Activated naive CD8-positive, alpha-beta T cell (primary cell): ENCODE measurements at regions not wholly inside any gene's neighbourhood (a gene's known extent, or its start where the extent isn't known, plus 50 kb on each side); places are given as distances from the start of the nearest gene placed in this dataset.

Experiments
- H3K27ac Mint-ChIP-seq: one replicate; pipeline ENCODE4 v1.8.0; 2021; ENCODE audit warnings: mixed read lengths
- H3K27me3 Mint-ChIP-seq: one replicate; pipeline ENCODE4 v1.8.0; 2021; ENCODE audit warnings: mixed read lengths
- H3K36me3 Mint-ChIP-seq: one replicate; pipeline ENCODE4 v1.8.0; 2021; ENCODE audit warnings: mixed read lengths
- H3K4me1 Mint-ChIP-seq: one replicate; pipeline ENCODE4 v1.8.0; 2021; ENCODE audit warnings: low read depth, mixed read lengths
- H3K4me3 Mint-ChIP-seq: one replicate; pipeline ENCODE4 v1.8.0; 2021; ENCODE audit warnings: mild to moderate bottlenecking, mixed read lengths
- H3K9me3 Mint-ChIP-seq: one replicate; pipeline ENCODE4 v1.8.0; 2021; ENCODE audit warnings: low read depth, mixed read lengths

DNA sequence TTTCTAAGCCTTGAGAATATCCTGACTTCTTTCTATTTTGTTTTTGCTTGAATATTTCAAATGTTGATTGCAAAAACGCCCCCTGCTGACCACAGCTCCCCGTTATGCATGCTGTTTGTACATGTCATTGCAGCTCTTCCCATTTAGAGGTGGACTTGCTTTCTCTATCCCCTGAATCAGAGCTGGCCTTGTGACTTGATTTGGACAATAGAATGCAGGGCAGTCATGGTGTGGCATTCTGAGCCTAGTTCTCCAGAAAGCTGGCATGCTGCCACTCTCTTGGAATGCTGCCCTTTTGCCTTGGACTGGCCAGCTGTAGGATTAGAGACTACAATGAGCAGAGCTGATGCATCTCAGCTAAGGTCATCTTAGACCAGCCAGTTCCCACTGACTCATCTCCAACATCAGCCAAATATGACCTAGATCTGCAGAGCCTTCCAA, 1561.5 kb downstream of the MRPL39 start:
- H3K9me3 Mint-ChIP-seq: peaks cover 3% of the 10 kb centered on the region
- H3K27ac Mint-ChIP-seq: no peak overlapping the region
- no peaks in the 10 kb centered on the region for H3K27me3 Mint-ChIP-seq
- H3K36me3 Mint-ChIP-seq: no peaks in the 10 kb centered on the region
- H3K4me3 Mint-ChIP-seq: no peak overlapping the region
- H3K4me1 Mint-ChIP-seq: peaks cover 25% of the 10 kb centered on the region

DNA sequence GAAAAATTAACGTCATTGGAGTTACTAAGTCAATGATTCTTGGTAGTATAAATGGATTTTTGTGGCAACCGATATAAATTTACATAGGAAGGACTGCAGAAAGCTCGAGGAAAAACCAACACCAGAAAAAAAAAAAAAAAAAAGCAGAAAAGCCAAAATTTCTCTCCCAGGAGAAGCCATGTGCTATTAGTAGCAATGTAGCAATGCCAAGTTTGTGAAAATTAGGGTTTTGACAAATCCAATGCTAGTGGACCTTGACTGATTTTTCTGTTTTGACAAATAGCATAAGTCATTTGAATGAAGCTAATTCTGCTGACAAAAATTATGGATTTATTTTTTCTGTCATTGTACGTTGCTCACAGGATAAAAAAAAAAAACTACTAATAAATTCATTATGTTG, 1561.9 kb downstream of the MRPL39 start:
- Mint-ChIP-seq H3K9me3 (peaks cover 3% of the 10 kb centered on the region), H3K4me1 (peaks cover 24% of the 10 kb centered on the region), H3K27me3 (no peaks in the 10 kb centered on the region), H3K27ac (no peak overlapping the region), H3K4me3 (no peak overlapping the region), H3K36me3 (no peaks in the 10 kb centered on the region)

GRCh38 chr21:24042687-24043086, 1564.6 kb downstream of the MRPL39 start:
- Mint-ChIP-seq H3K27ac (no peak overlapping the region), H3K36me3 (no peaks in the 10 kb centered on the region), H3K4me3 (no peak overlapping the region), H3K27me3 (no peaks in the 10 kb centered on the region), H3K9me3 (peaks cover 3% of the 10 kb centered on the region), H3K4me1 (peaks cover 20% of the 10 kb centered on the region)

DNA sequence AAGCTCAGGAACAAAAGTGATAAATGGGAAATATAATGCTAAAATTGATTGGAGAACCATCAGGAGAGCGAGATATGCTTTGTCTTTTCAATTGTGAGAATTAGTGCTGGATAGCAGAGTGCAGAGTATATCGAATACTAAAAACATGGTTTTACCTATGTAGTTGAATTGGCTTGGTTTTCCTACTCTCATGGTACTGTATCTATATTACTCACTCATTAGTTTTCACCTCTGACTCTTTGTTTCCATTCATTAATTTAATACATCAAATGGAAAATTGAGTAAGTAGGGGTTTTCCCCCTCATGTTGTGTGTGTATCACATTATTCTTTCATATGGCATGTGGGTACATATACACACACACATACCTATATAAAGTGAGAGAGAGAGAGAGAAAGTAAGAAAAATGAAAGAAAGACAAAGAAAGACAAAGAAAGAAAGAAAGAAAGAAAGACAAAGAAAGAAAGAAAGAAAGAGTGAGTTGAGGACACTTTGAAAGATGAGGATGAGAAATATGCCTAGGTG, 1574.5 kb downstream of the MRPL39 start:
- no peaks in the 10 kb centered on the region for H3K27me3 Mint-ChIP-seq
- peaks cover 5% of the 10 kb centered on the region for H3K36me3 Mint-ChIP-seq
- peaks cover 9% of the 10 kb centered on the region for H3K9me3 Mint-ChIP-seq
- no peak overlapping the region for H3K4me3 Mint-ChIP-seq
- H3K4me1 Mint-ChIP-seq: peaks cover 8% of the 10 kb centered on the region
- peak overlapping the region; percentile 24 for H3K27ac Mint-ChIP-seq

DNA sequence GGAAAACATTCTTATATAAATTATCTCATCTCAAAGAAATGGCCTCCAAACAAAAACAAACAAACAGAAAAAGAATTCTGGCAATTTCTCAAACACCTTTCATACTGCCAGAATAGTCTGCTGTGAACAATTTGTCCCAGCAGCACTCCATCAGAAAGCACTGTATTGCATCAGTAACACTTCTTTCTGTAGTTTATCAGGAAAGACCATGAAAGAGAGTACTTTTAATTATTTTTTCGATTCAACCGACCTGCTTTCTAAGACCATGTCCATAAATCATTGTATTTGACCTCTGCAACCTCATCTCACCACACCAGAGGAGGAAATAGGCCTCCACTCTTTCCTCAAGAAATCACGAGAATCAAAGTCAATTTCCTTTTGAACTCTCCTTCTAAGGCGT, 1579.9 kb downstream of the MRPL39 start:
- Mint-ChIP-seq H3K36me3 (no peaks in the 10 kb centered on the region), H3K4me3 (no peak overlapping the region), H3K4me1 (no peaks in the 10 kb centered on the region), H3K27ac (no peak overlapping the region), H3K9me3 (no peaks in the 10 kb centered on the region), H3K27me3 (no peaks in the 10 kb centered on the region)

DNA sequence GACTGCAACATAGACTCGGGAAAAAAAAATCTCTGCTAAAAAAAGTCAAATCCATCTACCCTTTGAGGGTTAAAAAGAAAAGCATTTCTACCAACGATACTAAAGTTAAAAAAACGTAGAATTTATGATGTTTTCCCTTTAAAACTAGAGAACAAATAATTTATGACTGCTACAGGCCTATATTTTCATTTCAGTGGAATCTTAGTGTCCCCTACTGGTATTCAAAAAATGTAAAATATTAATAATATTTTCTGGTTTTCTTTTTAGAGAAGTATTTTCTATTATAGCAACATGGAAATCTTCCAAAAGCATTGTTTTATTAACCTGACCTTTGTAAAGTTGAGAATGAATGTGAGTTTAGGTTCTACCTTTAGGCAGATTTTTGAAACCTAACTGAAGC, 1582.2 kb downstream of the MRPL39 start:
- Mint-ChIP-seq H3K4me1 (no peaks in the 10 kb centered on the region), H3K27ac (no peak overlapping the region), H3K4me3 (no peak overlapping the region), H3K27me3 (no peaks in the 10 kb centered on the region), H3K9me3 (no peaks in the 10 kb centered on the region), H3K36me3 (no peaks in the 10 kb centered on the region)

DNA sequence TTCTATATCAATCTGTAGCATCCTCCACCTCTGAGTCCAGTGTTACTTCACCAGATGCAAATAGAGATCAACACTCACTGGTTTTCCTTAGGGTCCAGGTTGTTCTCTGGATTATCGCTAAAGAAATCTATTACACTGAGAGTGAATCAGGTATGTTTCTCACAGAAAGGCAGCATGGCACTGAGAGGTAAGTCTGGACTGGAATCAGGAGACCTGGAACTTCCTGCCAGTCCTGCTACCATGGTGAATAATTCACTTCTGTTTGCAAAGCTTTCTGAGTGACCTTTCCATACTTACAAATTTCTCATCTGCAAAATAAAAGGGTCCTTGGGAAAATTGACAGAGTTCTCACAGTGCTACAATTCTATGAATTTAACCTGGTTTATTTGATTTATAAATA, 1583.3 kb downstream of the MRPL39 start:
- Mint-ChIP-seq H3K27ac (no peak overlapping the region), H3K36me3 (no peaks in the 10 kb centered on the region), H3K4me3 (no peak overlapping the region), H3K9me3 (no peaks in the 10 kb centered on the region), H3K4me1 (no peaks in the 10 kb centered on the region), H3K27me3 (no peaks in the 10 kb centered on the region)

- H3K27me3 Mint-ChIP-seq: no peaks in the 10 kb centered on the region
- H3K36me3 Mint-ChIP-seq: no peaks in the 10 kb centered on the region
- no peak overlapping the region for H3K27ac Mint-ChIP-seq
- no peaks in the 10 kb centered on the region for H3K4me1 Mint-ChIP-seq
- no peaks in the 10 kb centered on the region for H3K9me3 Mint-ChIP-seq
- H3K4me3 Mint-ChIP-seq: no peak overlapping the region
Observed at GRCh38 chr21:24023402-24023801, 1583.9 kb downstream of the MRPL39 start.

- Mint-ChIP-seq H3K36me3 (no peaks in the 10 kb centered on the region), H3K27me3 (no peaks in the 10 kb centered on the region), H3K4me3 (no peak overlapping the region), H3K4me1 (no peaks in the 10 kb centered on the region), H3K9me3 (no peaks in the 10 kb centered on the region), H3K27ac (no peak overlapping the region)
Observed at GRCh38 chr21:24014381-24014780, 1592.9 kb downstream of the MRPL39 start.

DNA sequence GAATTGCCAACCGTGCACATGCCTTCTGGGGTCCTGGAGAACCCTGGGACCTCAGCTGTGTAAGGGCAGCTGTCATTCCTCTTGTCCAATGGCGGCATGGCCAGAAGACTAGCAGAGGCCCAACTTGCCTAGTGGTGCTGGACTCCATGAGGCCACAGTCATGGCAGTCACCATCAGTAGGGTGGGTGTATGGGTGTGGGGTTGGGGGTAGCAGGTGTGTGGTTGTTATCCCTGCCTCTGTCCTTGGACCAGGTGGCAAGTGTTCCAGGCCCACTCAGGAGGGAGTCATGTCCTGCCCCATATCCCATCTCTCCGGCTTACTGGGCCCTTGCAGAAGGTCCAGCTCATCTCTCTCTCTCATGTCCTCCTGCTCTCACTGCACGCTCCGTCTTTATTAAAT, 1596.2 kb downstream of the MRPL39 start:
- no peaks in the 10 kb centered on the region for H3K27me3 Mint-ChIP-seq
- H3K9me3 Mint-ChIP-seq: no peaks in the 10 kb centered on the region
- no peaks in the 10 kb centered on the region for H3K4me1 Mint-ChIP-seq
- H3K36me3 Mint-ChIP-seq: no peaks in the 10 kb centered on the region
- no peak overlapping the region for H3K27ac Mint-ChIP-seq
- H3K4me3 Mint-ChIP-seq: no peak overlapping the region

- H3K4me1 Mint-ChIP-seq: no peaks in the 10 kb centered on the region
- no peak overlapping the region for H3K4me3 Mint-ChIP-seq
- no peaks in the 10 kb centered on the region for H3K27me3 Mint-ChIP-seq
- peaks cover 8% of the 10 kb centered on the region for H3K9me3 Mint-ChIP-seq
- H3K36me3 Mint-ChIP-seq: no peaks in the 10 kb centered on the region
- H3K27ac Mint-ChIP-seq: no peak overlapping the region
Observed at GRCh38 chr21:24007592-24007991, 1599.7 kb downstream of the MRPL39 start.

GRCh38 chr21:23986987-23987386, 1620.3 kb downstream of the MRPL39 start:
- no peak overlapping the region for H3K4me3 Mint-ChIP-seq
- no peaks in the 10 kb centered on the region for H3K4me1 Mint-ChIP-seq
- peaks cover 5% of the 10 kb centered on the region for H3K36me3 Mint-ChIP-seq
- H3K9me3 Mint-ChIP-seq: peaks cover 4% of the 10 kb centered on the region
- no peaks in the 10 kb centered on the region for H3K27me3 Mint-ChIP-seq
- no peak overlapping the region for H3K27ac Mint-ChIP-seq

DNA sequence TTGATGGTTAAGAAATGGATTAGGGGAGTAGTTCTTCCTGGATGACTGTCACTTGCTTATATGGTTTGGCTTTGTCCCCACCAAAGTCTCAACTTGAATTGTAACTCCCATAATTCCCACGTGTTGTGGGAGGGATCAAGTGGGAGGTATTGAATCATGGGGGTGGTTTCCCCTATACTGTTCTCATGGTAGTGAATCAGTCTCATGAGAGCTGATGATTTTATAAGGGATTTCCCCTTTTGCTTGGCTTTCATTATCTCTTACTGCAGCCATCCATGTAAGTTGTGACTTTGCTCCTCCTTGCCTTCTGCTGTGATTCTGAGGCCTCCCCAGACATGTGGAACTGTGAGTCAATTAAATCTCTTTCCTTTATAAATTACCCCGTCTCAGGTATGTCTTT, 1621.1 kb downstream of the MRPL39 start:
- H3K27ac Mint-ChIP-seq: no peak overlapping the region
- peaks cover 4% of the 10 kb centered on the region for H3K9me3 Mint-ChIP-seq
- H3K4me3 Mint-ChIP-seq: no peak overlapping the region
- no peaks in the 10 kb centered on the region for H3K27me3 Mint-ChIP-seq
- H3K4me1 Mint-ChIP-seq: no peaks in the 10 kb centered on the region
- peaks cover 5% of the 10 kb centered on the region for H3K36me3 Mint-ChIP-seq

DNA sequence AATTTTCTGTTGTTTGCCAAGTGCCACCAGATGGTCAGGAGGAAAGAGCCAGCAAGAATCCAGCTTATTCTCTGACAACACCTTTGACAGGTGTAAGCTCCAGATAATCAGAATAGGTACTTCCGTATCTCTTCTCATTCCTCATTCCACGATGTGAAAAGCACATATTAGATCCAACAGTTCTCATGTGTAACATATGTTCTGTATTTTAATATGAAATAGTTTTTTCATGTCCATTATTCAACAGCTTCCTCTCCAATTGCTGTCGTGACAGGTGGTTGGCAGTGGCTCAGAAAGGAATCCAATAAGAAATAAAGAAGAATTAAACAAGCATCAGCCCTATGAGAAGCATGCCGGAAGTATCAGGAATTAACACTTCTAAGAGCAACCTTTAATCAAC, 1624.7 kb downstream of the MRPL39 start:
- no peak overlapping the region for H3K4me3 Mint-ChIP-seq
- H3K36me3 Mint-ChIP-seq: peaks cover 7% of the 10 kb centered on the region
- H3K27ac Mint-ChIP-seq: no peak overlapping the region
- H3K27me3 Mint-ChIP-seq: no peaks in the 10 kb centered on the region
- peaks cover 6% of the 10 kb centered on the region for H3K4me1 Mint-ChIP-seq
- peaks cover 4% of the 10 kb centered on the region for H3K9me3 Mint-ChIP-seq

- Mint-ChIP-seq H3K9me3 (no peaks in the 10 kb centered on the region), H3K36me3 (peaks cover 3% of the 10 kb centered on the region), H3K4me1 (peaks cover 6% of the 10 kb centered on the region), H3K27ac (no peak overlapping the region), H3K27me3 (no peaks in the 10 kb centered on the region), H3K4me3 (no peak overlapping the region)
Observed at GRCh38 chr21:23977971-23978370, 1629.3 kb downstream of the MRPL39 start.

GRCh38 chr21:23968722-23969647, 1638.3 kb downstream of the MRPL39 start:
- Mint-ChIP-seq H3K4me1 (peaks cover 23% of the 10 kb centered on the region), H3K36me3 (no peaks in the 10 kb centered on the region), H3K27me3 (no peaks in the 10 kb centered on the region), H3K27ac (peak overlapping the region; percentile 68), H3K4me3 (peak overlapping the region; percentile 68), H3K9me3 (no peaks in the 10 kb centered on the region)
